ENCODE measurements at regions not wholly inside any gene's neighbourhood (a gene's known extent, or its start where the extent isn't known, plus 50 kb on each side); places are given as distances from the start of the nearest gene placed in this dataset.

DNA sequence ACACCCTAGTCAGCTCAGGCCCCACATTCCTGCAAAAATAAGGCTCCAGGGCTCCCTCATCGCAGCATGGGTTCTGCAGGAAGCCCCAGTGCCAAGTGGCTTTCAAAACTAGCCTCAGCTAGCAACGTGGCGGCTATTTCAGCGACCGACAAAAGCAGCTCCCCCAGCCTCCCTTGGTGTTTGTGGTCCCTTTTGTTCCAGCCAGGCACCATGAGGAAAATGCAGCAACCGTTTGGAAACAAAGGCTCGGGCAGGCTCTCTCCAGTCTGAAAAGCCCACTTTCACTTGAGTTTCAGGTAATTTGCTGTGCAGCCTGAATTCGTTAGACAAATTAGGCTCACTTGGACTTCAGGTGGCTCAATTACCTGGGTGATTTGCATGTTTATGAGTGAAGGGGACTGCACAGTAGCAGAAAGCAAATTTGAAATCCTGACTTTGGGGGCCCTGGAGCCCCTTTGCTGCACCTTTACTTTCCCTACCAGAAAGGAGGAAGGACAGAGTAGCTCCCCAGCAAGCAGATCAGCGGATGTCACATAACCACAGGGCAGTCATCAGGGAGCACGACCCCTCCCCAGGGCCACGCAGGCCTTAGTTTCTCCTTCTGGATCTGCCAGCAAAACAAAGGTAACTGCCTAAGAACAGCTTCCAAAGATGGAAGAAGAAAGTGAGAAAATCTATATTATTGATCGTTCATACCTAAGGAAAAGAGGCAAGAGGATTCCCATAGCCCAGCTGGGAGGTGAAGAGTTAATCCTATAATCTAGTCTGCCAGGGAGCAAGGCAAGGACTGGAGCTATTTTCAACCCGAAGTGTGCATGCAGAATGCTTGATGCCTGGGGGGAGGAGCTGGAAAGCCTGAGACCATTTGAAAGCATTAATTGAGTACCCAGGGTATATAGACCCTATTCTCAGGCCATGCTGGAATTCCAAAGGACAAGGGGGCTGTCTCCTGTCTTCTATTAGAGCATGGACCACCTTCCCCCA, 143.1 kb upstream of the SDK2 start:
- ChIA-PET POLR2A (no interaction called here), CTCF (interaction anchor here (0.5 kb wide), 1 partner anchor 378 kb away, joined by 3 read pairs; no protein-coding TSS in a partner anchor)
- no peaks in the 10 kb centered on the region for H3K4me1 ChIP-seq (ENCODE audit: control insufficient read depth in 2 of 2, insufficient read depth in 2 of 2, low read length in 2 of 2)
- peaks cover 0 to 3% (median 0%) of the 10 kb centered on the region in 4 experiments for H3K27me3 ChIP-seq (replicated peaks in 1 of 4; ENCODE audit: control extremely low read depth in 1 of 4, control insufficient read depth in 3 of 4, insufficient read depth in 4 of 4, low read length in 3 of 4)
- H3K79me2 ChIP-seq (ENCODE audit: control insufficient read depth, insufficient read depth, low read length), result no peaks in the 10 kb centered on the region
- no peaks in the 10 kb centered on the region for H3K36me3 ChIP-seq (replicated peaks in 1 of 2; ENCODE audit: control extremely low read depth in 1 of 2, control insufficient read depth in 1 of 2, extremely low read depth in 1 of 2, insufficient read depth in 2 of 2, low read length in 1 of 2)
- no peaks in the 10 kb centered on the region for H3K9me3 ChIP-seq (ENCODE audit: control extremely low read depth in 1 of 3, control insufficient read depth in 2 of 3, insufficient read depth in 1 of 3, low read length in 2 of 3)
- H4K20me1 ChIP-seq (ENCODE audit: control insufficient read depth, insufficient read depth, low read length, poor library complexity, severe bottlenecking), result no peaks in the 10 kb centered on the region
- H3K27ac ChIP-seq (ENCODE audit: low read length in 2 of 2), result no peak overlapping the region
- no peaks in the 10 kb centered on the region for H3K4me1 Mint-ChIP-seq
- no peak overlapping the region for H2AFZ ChIP-seq (ENCODE audit: insufficient read depth, low read depth, low read length, poor library complexity, severe bottlenecking)
- H3K9me3 Mint-ChIP-seq (ENCODE audit: insufficient read depth), result no peaks in the 10 kb centered on the region
- ATAC-seq (ENCODE audit: low read depth) (no peak), DNase-seq (no peak)
- H3K9ac ChIP-seq (ENCODE audit: low read length), result no peak overlapping the region
- 69% methylated on average over 9 of the region's 13 CpGs for WGBS (ENCODE audit: insufficient coverage)
- H3K4me2 ChIP-seq (replicated peaks; ENCODE audit: low read depth, low read length, poor library complexity, severe bottlenecking), result no peak overlapping the region
- intact Hi-C loops (cut with micrococcal nuclease), result no loop called here
- H3K27me3 Mint-ChIP-seq, result peaks cover 30% of the 10 kb centered on the region
- H3K4me3 ChIP-seq (ENCODE audit: control extremely low read depth in 1 of 5, extremely low read depth in 1 of 5, insufficient read depth in 1 of 5, low read depth in 2 of 5, low read length in 4 of 5), result no peak overlapping the region
- H3K27ac Mint-ChIP-seq, result no peak overlapping the region
- H3K4me3 Mint-ChIP-seq, result no peak overlapping the region
- TF ChIP-seq, protein P1, sequence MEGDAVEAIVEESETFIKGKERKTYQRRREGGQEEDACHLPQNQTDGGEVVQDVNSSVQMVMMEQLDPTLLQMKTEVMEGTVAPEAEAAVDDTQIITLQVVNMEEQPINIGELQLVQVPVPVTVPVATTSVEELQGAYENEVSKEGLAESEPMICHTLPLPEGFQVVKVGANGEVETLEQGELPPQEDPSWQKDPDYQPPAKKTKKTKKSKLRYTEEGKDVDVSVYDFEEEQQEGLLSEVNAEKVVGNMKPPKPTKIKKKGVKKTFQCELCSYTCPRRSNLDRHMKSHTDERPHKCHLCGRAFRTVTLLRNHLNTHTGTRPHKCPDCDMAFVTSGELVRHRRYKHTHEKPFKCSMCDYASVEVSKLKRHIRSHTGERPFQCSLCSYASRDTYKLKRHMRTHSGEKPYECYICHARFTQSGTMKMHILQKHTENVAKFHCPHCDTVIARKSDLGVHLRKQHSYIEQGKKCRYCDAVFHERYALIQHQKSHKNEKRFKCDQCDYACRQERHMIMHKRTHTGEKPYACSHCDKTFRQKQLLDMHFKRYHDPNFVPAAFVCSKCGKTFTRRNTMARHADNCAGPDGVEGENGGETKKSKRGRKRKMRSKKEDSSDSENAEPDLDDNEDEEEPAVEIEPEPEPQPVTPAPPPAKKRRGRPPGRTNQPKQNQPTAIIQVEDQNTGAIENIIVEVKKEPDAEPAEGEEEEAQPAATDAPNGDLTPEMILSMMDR (IDR thresholded peaks at IDR 0.05), result no peak
- no peak for TF ChIP-seq EZH2 (IDR thresholded peaks at IDR 0.05; ENCODE audit: borderline replicate concordance, insufficient read depth, low read depth, low read length, poor library complexity, severe bottlenecking)

- no peaks in the 10 kb centered on the region for H3K36me3 ChIP-seq (replicated peaks in 1 of 2; ENCODE audit: control extremely low read depth in 1 of 2, control insufficient read depth in 1 of 2, extremely low read depth in 1 of 2, insufficient read depth in 2 of 2, low read length in 1 of 2)
- H3K9me3 ChIP-seq (ENCODE audit: control extremely low read depth in 1 of 3, control insufficient read depth in 2 of 3, insufficient read depth in 1 of 3, low read length in 2 of 3), result no peaks in the 10 kb centered on the region
- TF ChIP-seq, protein P1 (IDR thresholded peaks at IDR 0.05), result no peak
- TF ChIP-seq EZH2 (IDR thresholded peaks at IDR 0.05; ENCODE audit: borderline replicate concordance, insufficient read depth, low read depth, low read length, poor library complexity, severe bottlenecking), result no peak
- ATAC-seq (ENCODE audit: low read depth) (no peak), DNase-seq (no peak)
- POLR2A ChIA-PET, result no interaction called here
- H3K4me3 ChIP-seq (ENCODE audit: control extremely low read depth in 1 of 5, extremely low read depth in 1 of 5, insufficient read depth in 1 of 5, low read depth in 2 of 5, low read length in 4 of 5), result no peak overlapping the region
- Mint-ChIP-seq H3K4me3 (no peak overlapping the region), H3K27ac (no peak overlapping the region), H3K27me3 (peaks cover 30% of the 10 kb centered on the region), H3K4me1 (no peaks in the 10 kb centered on the region), H3K9me3 (ENCODE audit: insufficient read depth) (no peaks in the 10 kb centered on the region)
- no peak overlapping the region for H2AFZ ChIP-seq (ENCODE audit: insufficient read depth, low read depth, low read length, poor library complexity, severe bottlenecking)
- H3K9ac ChIP-seq (ENCODE audit: low read length), result no peak overlapping the region
- H3K79me2 ChIP-seq (ENCODE audit: control insufficient read depth, insufficient read depth, low read length), result no peaks in the 10 kb centered on the region
- intact Hi-C loops (cut with micrococcal nuclease), result no loop called here
- 74% methylated on average over 3 of the region's 4 CpGs for WGBS (ENCODE audit: insufficient coverage)
- CTCF ChIA-PET, result no interaction called here
- H3K27ac ChIP-seq (ENCODE audit: low read length in 2 of 2), result no peak overlapping the region
- H3K4me1 ChIP-seq (ENCODE audit: control insufficient read depth in 2 of 2, insufficient read depth in 2 of 2, low read length in 2 of 2), result no peaks in the 10 kb centered on the region
- no peak overlapping the region for H3K4me2 ChIP-seq (replicated peaks; ENCODE audit: low read depth, low read length, poor library complexity, severe bottlenecking)
- peaks cover 0 to 3% (median 0%) of the 10 kb centered on the region in 4 experiments for H3K27me3 ChIP-seq (replicated peaks in 1 of 4; ENCODE audit: control extremely low read depth in 1 of 4, control insufficient read depth in 3 of 4, insufficient read depth in 4 of 4, low read length in 3 of 4)
- no peaks in the 10 kb centered on the region for H4K20me1 ChIP-seq (ENCODE audit: control insufficient read depth, insufficient read depth, low read length, poor library complexity, severe bottlenecking)
Observed at GRCh38 chr17:73788111-73788510, 143.9 kb upstream of the SDK2 start.

All from B cell (primary cell).